CD14-positive monocyte (primary cell): ENCODE measurements at regions not wholly inside any gene's neighbourhood (a gene's known extent, or its start where the extent isn't known, plus 50 kb on each side); places are given as distances from the start of the nearest gene placed in this dataset.

Experiments
- DNase-seq, 3 donors: peaks; one replicate each; pipeline ENCODE4 v3.0.0-alpha.2; 2011 to 2022
- H2AFZ ChIP-seq: 2 replicates; pipeline ENCODE4 v1.6.0; 2012; ENCODE audit warnings: mild to moderate bottlenecking, low read depth, low read length, inconsistent platforms; ENCODE audit not compliant: insufficient read depth, poor library complexity, severe bottlenecking
- H3K27ac ChIP-seq, 2 donors: 1 replicate in 1 of 2; 2 replicates in 1 of 2; pipeline ENCODE4 v1.5.1; 2012 to 2013; ENCODE audit warnings: low read length in 2 of 2, control low read depth in 1 of 2, inconsistent platforms in 1 of 2, low read depth in 1 of 2, mild to moderate bottlenecking in 1 of 2
- H3K27me3 ChIP-seq, 2 donors: one replicate each; pipeline versions ENCODE4 v1.6.0 to v1.6.1; 2011 to 2013; ENCODE audit warnings: low read length in 2 of 2; ENCODE audit not compliant: control insufficient read depth in 2 of 2, insufficient read depth in 2 of 2
- H3K36me3 ChIP-seq, 2 donors: replicated peaks in 1 of 2; 1 replicate in 1 of 2; 2 replicates in 1 of 2; pipeline versions ENCODE4 v1.5.1 to v1.6.1; 2012 to 2013; ENCODE audit warnings: low read length in 2 of 2, control low read depth in 1 of 2, inconsistent platforms in 1 of 2, mild to moderate bottlenecking in 1 of 2; ENCODE audit not compliant: insufficient read depth in 2 of 2, control insufficient read depth in 1 of 2
- H3K4me1 ChIP-seq, 2 donors: 1 replicate in 1 of 2; 2 replicates in 1 of 2; pipeline versions ENCODE4 v1.5.1 to v1.6.1; 2012 to 2013; ENCODE audit warnings: low read length in 2 of 2, control low read depth in 1 of 2, inconsistent platforms in 1 of 2, mild to moderate bottlenecking in 1 of 2, moderate library complexity in 1 of 2; ENCODE audit not compliant: insufficient read depth in 2 of 2, control insufficient read depth in 1 of 2
- H3K4me2 ChIP-seq: replicated peaks from 2 replicates; pipeline ENCODE3; 2012; ENCODE audit warnings: low read length, moderate library complexity, mild to moderate bottlenecking; ENCODE audit not compliant: poor library complexity, severe bottlenecking; ENCODE audit errors: extremely low read depth
- H3K4me3 ChIP-seq, 3 experiments: fragments of 200-600 bp in 1 of 3; sonication (generic) in 1 of 3; replicated peaks in 1 of 3; 1 replicate in 2 of 3; 2 replicates in 1 of 3; pipeline ENCODE4 v1.5.1; 2011 to 2013; ENCODE audit warnings: low read length in 3 of 3, mild to moderate bottlenecking in 3 of 3, control low read depth in 2 of 3, low read depth in 2 of 3, inconsistent platforms in 1 of 3, moderate library complexity in 1 of 3
- H3K79me2 ChIP-seq: 2 replicates; pipeline ENCODE4 v1.6.0; 2012; ENCODE audit warnings: mild to moderate bottlenecking, control low read depth, inconsistent platforms, low read length, moderate library complexity; ENCODE audit not compliant: insufficient read depth
- H3K9ac ChIP-seq: 2 replicates; pipeline ENCODE4 v1.6.0; 2017; ENCODE audit warnings: low read length, mild to moderate bottlenecking; ENCODE audit not compliant: insufficient read depth, poor library complexity, severe bottlenecking
- H3K9me3 ChIP-seq, 2 donors: replicated peaks in 1 of 2; 1 replicate in 1 of 2; 2 replicates in 1 of 2; pipeline versions ENCODE4 v1.5.1 to v1.6.1; 2012 to 2013; ENCODE audit warnings: low read length in 2 of 2, control low read depth in 1 of 2; ENCODE audit not compliant: control insufficient read depth in 1 of 2, insufficient read depth in 1 of 2
- H4K20me1 ChIP-seq: 2 replicates; pipeline ENCODE4 v1.6.0; 2012; ENCODE audit warnings: mild to moderate bottlenecking, low read length, control low read depth, moderate library complexity; ENCODE audit not compliant: insufficient read depth
- H3K27ac Mint-ChIP-seq, 7 donors: one replicate each; pipeline ENCODE4 v1.8.0; 2020; ENCODE audit warnings: mild to moderate bottlenecking in 7 of 7, mixed read lengths in 7 of 7, moderate library complexity in 6 of 7, inconsistent platforms in 2 of 7
- H3K27me3 Mint-ChIP-seq, 3 donors: one replicate each; pipeline ENCODE4 v1.8.0; 2021 to 2022; ENCODE audit warnings: low read depth in 3 of 3, mild to moderate bottlenecking in 3 of 3, mixed read lengths in 3 of 3, moderate library complexity in 3 of 3, inconsistent platforms in 1 of 3
- H3K36me3 Mint-ChIP-seq, 2 donors: one replicate each; pipeline ENCODE4 v1.8.0; 2020; ENCODE audit warnings: mixed read lengths in 2 of 2, inconsistent platforms in 1 of 2, mild to moderate bottlenecking in 1 of 2
- H3K4me1 Mint-ChIP-seq: one replicate; pipeline ENCODE4 v1.8.0; 2020; ENCODE audit warnings: mild to moderate bottlenecking, mixed read lengths
- H3K4me3 Mint-ChIP-seq, 2 donors: one replicate each; pipeline ENCODE4 v1.8.0; 2020; ENCODE audit warnings: mild to moderate bottlenecking in 2 of 2, mixed read lengths in 2 of 2, moderate library complexity in 1 of 2
- H3K9me3 Mint-ChIP-seq, 7 donors: one replicate each; pipeline ENCODE4 v1.8.0; 2020 to 2022; ENCODE audit warnings: mixed read lengths in 7 of 7, mild to moderate bottlenecking in 6 of 7, moderate library complexity in 6 of 7, inconsistent platforms in 2 of 7
- WGBS: methylation state at CpG from one replicate; pipeline ENCODE4 v1.1.5; 2013; ENCODE audit warnings: missing lambda C conversion rate; ENCODE audit not compliant: insufficient coverage; 5-methylcytosine and 5-hydroxymethylcytosine counted together
- intact Hi-C, 2 donors: fragments of 100-400 bp; cut with micrococcal nuclease; formaldehyde crosslinking; loops; one replicate each; pipeline versions ENCODE4 v1.15.0 to v1.15.1; 2023
- TF ChIP-seq, protein P1 (sequence below): fragments of 200-600 bp; IDR thresholded peaks from one replicate; pipeline ENCODE4 v1.8.0; 2022; ENCODE audit warnings: antibody characterized with exemption, mild to moderate bottlenecking

DNA sequence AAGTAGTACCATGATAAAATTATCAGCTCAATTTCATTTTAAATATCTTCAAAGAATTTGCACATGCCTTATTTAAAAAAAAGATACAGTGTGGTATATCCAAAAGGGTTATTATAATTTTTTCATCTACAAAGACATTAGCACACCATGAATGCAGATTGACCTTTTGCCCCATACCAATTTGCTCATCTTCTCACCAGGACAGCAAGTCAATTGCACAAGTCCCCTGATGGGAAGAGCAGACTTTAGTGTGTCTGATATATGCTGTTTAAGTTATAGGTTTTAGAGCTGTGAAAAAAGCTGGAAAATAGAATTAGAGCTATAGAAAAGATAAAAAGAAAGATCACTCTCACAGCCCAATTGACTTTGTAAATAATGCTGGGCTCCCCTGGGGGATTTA lies 325.8 kb upstream of the CDH6 start:
- H3K27ac ChIP-seq, result no peak overlapping the region
- no peaks in the 10 kb centered on the region for H3K36me3 ChIP-seq
- H2AFZ ChIP-seq, result no peak overlapping the region
- no peaks in the 10 kb centered on the region for H3K4me1 ChIP-seq
- H3K4me1 Mint-ChIP-seq, result no peaks in the 10 kb centered on the region
- no peak overlapping the region for H3K4me2 ChIP-seq
- H3K4me3 Mint-ChIP-seq, result no peak overlapping the region
- TF ChIP-seq, protein P1, sequence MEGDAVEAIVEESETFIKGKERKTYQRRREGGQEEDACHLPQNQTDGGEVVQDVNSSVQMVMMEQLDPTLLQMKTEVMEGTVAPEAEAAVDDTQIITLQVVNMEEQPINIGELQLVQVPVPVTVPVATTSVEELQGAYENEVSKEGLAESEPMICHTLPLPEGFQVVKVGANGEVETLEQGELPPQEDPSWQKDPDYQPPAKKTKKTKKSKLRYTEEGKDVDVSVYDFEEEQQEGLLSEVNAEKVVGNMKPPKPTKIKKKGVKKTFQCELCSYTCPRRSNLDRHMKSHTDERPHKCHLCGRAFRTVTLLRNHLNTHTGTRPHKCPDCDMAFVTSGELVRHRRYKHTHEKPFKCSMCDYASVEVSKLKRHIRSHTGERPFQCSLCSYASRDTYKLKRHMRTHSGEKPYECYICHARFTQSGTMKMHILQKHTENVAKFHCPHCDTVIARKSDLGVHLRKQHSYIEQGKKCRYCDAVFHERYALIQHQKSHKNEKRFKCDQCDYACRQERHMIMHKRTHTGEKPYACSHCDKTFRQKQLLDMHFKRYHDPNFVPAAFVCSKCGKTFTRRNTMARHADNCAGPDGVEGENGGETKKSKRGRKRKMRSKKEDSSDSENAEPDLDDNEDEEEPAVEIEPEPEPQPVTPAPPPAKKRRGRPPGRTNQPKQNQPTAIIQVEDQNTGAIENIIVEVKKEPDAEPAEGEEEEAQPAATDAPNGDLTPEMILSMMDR, result no peak
- H3K27ac Mint-ChIP-seq, result no peak overlapping the region
- no peak overlapping the region for H3K4me3 ChIP-seq
- H3K79me2 ChIP-seq, result no peaks in the 10 kb centered on the region
- no peaks in the 10 kb centered on the region for H3K36me3 Mint-ChIP-seq
- H3K27me3 ChIP-seq, result no peaks in the 10 kb centered on the region
- H3K9me3 Mint-ChIP-seq, result peaks cover 0 to 4% (median 3%) of the 10 kb centered on the region in 7 donors
- no peak for DNase-seq
- H4K20me1 ChIP-seq, result no peaks in the 10 kb centered on the region
- H3K9ac ChIP-seq, result no peak overlapping the region
- no peaks in the 10 kb centered on the region for H3K27me3 Mint-ChIP-seq
- no peaks in the 10 kb centered on the region for H3K9me3 ChIP-seq
- intact Hi-C loops, result no loop called here

DNA sequence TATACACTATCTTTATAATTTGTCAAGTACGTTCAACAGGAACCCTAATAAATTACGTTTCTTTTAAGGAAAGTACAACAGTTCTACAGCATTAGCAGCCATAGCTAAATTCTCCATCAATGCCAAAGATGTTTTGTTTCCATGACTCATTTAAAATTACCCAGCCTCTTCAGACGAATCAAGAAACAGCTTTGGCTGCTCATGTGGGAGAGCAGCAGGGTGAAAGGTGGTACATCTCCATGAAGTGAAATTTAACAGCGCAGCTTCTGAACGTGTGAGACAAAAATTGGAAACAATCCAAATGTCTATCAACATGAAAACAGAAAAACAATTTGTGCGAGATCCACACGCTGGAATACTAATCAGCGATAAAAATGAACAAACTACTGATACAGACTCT lies 327.3 kb upstream of the CDH6 start:
- Mint-ChIP-seq H3K9me3 (peaks cover 0 to 4% (median 3%) of the 10 kb centered on the region in 7 donors), H3K4me1 (no peaks in the 10 kb centered on the region), H3K27ac (no peak overlapping the region), H3K36me3 (no peaks in the 10 kb centered on the region), H3K27me3 (no peaks in the 10 kb centered on the region), H3K4me3 (no peak overlapping the region)
- TF ChIP-seq, protein P1, result no peak
- H3K27me3 ChIP-seq, result no peaks in the 10 kb centered on the region
- intact Hi-C loops, result no loop called here
- 85% methylated on average over 6 of the region's 8 CpGs for WGBS
- no peak for DNase-seq
- H4K20me1 ChIP-seq, result no peaks in the 10 kb centered on the region
- no peak overlapping the region for H3K9ac ChIP-seq
- no peak overlapping the region for H3K4me3 ChIP-seq
- H2AFZ ChIP-seq, result no peak overlapping the region
- no peaks in the 10 kb centered on the region for H3K79me2 ChIP-seq
- no peaks in the 10 kb centered on the region for H3K36me3 ChIP-seq
- H3K27ac ChIP-seq, result no peak overlapping the region
- no peaks in the 10 kb centered on the region for H3K9me3 ChIP-seq
- H3K4me1 ChIP-seq, result no peaks in the 10 kb centered on the region
- H3K4me2 ChIP-seq, result no peak overlapping the region
